ENCODE measurements at regions not wholly inside any gene's neighbourhood (a gene's known extent, or its start where the extent isn't known, plus 50 kb on each side); places are given as distances from the start of the nearest gene placed in this dataset.

- H3K9ac ChIP-seq (ENCODE audit: low read depth, low read length), result no peak overlapping the region
- H3K36me3 ChIP-seq (ENCODE audit: insufficient read depth, low read depth, low read length), result no peaks in the 10 kb centered on the region
- no peak overlapping the region for H3K27ac ChIP-seq (ENCODE audit: low read length)
- no peaks in the 10 kb centered on the region for H3K4me1 ChIP-seq (ENCODE audit: insufficient read depth, low read length)
- peaks cover 48% of the 10 kb centered on the region for H3K9me3 ChIP-seq (ENCODE audit: insufficient read depth, low read depth, low read length)
- no peaks in the 10 kb centered on the region; the same call in 1 of the 2 replicates for H3K27me3 ChIP-seq (ENCODE audit: insufficient read depth, low read length)
- no peak overlapping the region for H3K4me3 ChIP-seq (ENCODE audit: low read length)
Measured at GRCh38 chr6:170000071-170000843, 248.8 kb downstream of the ERMARD start.

DNA sequence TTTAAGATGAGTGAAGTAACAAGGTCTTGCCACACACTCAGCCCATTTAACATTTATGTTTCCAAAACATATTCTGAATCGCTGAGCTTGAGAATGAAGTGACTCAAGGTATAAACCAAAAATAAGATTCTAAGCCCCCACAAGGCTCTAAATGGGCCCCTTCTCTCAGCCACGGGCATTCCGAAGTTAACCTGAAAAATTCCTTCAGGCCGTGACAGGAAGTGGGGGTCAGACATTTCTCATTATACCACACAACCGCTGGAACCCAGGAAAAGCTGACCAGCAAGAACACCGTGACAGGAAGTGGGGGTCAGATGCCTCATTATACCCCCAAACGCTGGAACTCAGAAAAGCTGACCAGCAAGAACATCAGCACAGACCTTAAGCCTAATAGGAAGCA lies 247.9 kb downstream of the ERMARD start:
- peaks cover 39% of the 10 kb centered on the region for H3K9me3 ChIP-seq (ENCODE audit: insufficient read depth, low read depth, low read length)
- no peaks in the 10 kb centered on the region for H3K27me3 ChIP-seq (ENCODE audit: insufficient read depth, low read length)
- H3K9ac ChIP-seq (ENCODE audit: low read depth, low read length), result no peak overlapping the region
- no peaks in the 10 kb centered on the region for H3K4me1 ChIP-seq (ENCODE audit: insufficient read depth, low read length)
- no peak overlapping the region for H3K4me3 ChIP-seq (ENCODE audit: low read length)
- H3K27ac ChIP-seq (ENCODE audit: low read length), result no peak overlapping the region
- H3K36me3 ChIP-seq (ENCODE audit: insufficient read depth, low read depth, low read length), result no peaks in the 10 kb centered on the region

DNA sequence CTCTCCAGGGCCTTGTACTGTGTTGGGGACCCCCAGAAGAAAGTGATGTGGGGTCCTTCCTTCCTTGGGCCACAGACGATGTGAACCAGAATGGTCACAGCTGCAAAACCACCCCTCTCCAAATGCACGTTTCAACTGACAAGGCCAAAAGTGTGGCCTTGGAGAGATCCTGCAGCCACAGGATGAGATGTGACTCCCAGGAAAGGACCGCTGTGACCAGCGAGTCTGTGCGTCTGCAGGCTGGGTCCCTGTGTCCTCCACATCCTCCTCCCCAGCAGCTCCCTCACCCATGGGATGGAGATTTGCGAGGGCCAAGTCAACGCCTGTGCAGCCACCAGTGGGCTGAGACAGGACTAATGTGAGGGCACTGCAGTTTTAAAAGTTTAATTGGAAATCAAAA lies 247.0 kb downstream of the ERMARD start:
- Histone ChIP-seq H3K4me1 (ENCODE audit: insufficient read depth, low read length) (no peaks in the 10 kb centered on the region), H3K9ac (ENCODE audit: low read depth, low read length) (no peak overlapping the region), H3K27ac (ENCODE audit: low read length) (no peak overlapping the region), H3K27me3 (ENCODE audit: insufficient read depth, low read length) (no peaks in the 10 kb centered on the region), H3K36me3 (ENCODE audit: insufficient read depth, low read depth, low read length) (no peaks in the 10 kb centered on the region), H3K4me3 (ENCODE audit: low read length) (no peak overlapping the region), H3K9me3 (ENCODE audit: insufficient read depth, low read depth, low read length) (peaks cover 30% of the 10 kb centered on the region)

- Histone ChIP-seq H3K27ac (ENCODE audit: low read length) (no peak overlapping the region), H3K4me1 (ENCODE audit: insufficient read depth, low read length) (no peaks in the 10 kb centered on the region), H3K9ac (ENCODE audit: low read depth, low read length) (no peak overlapping the region), H3K9me3 (ENCODE audit: insufficient read depth, low read depth, low read length) (peaks cover 24% of the 10 kb centered on the region), H3K27me3 (ENCODE audit: insufficient read depth, low read length) (no peaks in the 10 kb centered on the region), H3K36me3 (ENCODE audit: insufficient read depth, low read depth, low read length) (no peaks in the 10 kb centered on the region), H3K4me3 (ENCODE audit: low read length) (no peak overlapping the region)
Measured at GRCh38 chr6:169997930-169998218, 246.5 kb downstream of the ERMARD start.

DNA sequence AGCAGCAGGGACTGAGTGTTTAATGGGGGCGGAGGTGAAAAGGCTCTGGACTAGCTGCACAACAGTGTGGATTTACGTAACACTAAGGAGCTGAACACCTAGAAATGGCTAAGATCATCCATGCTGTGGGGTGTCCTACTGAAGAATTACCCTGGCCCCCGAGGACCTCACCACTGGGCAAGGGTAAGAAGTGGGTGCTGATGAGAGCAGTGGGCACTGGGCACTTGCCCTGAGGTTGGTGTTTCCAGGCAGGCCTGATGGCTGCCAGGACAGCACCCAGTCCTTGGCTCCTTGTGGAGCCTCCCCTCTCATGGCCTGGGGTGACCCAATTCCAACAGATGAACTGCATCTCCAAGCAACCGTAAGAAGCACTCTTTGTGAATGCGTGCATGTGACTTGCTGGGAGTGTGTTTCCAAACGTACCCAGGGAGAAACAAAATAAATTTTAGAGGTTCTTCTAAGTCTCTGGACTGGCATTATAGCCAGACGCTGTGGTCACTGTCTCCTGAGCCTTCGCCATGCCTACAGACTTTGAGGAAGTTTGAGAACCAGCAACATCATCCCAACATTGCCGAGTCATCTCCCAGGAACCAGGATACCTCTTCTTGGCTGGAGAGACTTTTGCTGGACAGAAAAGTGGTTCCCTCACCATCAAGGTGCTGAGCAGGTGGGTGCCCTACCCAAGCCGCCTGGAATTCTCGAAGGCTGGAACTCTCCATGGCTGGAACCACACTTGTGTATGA lies 245.9 kb downstream of the ERMARD start:
- Histone ChIP-seq H3K9me3 (ENCODE audit: insufficient read depth, low read depth, low read length) (peaks cover 20% of the 10 kb centered on the region), H3K4me1 (ENCODE audit: insufficient read depth, low read length) (no peaks in the 10 kb centered on the region), H3K4me3 (ENCODE audit: low read length) (no peak overlapping the region), H3K27ac (ENCODE audit: low read length) (no peak overlapping the region), H3K9ac (ENCODE audit: low read depth, low read length) (no peak overlapping the region), H3K27me3 (ENCODE audit: insufficient read depth, low read length) (no peaks in the 10 kb centered on the region), H3K36me3 (ENCODE audit: insufficient read depth, low read depth, low read length) (no peaks in the 10 kb centered on the region)

DNA sequence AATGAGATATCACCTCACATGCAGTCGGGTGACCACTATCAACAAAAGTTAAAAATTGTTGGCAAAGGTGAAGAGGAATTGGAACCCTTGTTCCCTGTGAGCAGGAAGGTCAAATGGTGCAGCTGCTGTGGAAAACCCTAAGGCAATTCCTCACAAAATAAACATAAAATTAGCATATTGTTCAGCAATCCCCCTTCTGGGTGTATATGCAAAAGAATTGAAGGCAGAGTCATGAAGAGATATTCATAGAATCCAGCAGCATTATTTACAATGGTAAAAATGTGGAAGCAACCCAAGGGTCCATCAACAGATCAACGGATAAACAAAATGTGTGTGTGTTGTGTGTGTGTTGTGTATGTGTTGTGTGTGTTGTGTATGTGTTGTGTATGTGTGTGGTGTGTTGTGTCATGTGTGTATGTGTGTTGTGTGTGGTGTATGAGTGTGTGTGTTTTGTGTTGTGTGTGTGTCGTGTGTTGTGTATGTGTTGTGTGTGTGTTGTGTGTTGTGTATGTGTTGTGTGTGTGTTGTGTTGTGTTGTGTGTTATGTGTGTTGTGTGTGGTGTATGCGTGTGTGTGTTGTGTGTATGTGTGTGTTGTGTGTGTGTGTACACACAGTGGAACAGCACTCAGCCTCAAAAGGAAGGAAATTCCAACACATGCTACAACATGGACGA lies 245.1 kb downstream of the ERMARD start:
- no peaks in the 10 kb centered on the region for H3K36me3 ChIP-seq (ENCODE audit: insufficient read depth, low read depth, low read length)
- no peaks in the 10 kb centered on the region for H3K4me1 ChIP-seq (ENCODE audit: insufficient read depth, low read length)
- H3K9me3 ChIP-seq (ENCODE audit: insufficient read depth, low read depth, low read length), result peaks cover 11% of the 10 kb centered on the region
- no peak overlapping the region for H3K27ac ChIP-seq (ENCODE audit: low read length)
- H3K4me3 ChIP-seq (ENCODE audit: low read length), result no peak overlapping the region
- H3K27me3 ChIP-seq (ENCODE audit: insufficient read depth, low read length), result no peaks in the 10 kb centered on the region
- H3K9ac ChIP-seq (ENCODE audit: low read depth, low read length), result no peak overlapping the region

DNA sequence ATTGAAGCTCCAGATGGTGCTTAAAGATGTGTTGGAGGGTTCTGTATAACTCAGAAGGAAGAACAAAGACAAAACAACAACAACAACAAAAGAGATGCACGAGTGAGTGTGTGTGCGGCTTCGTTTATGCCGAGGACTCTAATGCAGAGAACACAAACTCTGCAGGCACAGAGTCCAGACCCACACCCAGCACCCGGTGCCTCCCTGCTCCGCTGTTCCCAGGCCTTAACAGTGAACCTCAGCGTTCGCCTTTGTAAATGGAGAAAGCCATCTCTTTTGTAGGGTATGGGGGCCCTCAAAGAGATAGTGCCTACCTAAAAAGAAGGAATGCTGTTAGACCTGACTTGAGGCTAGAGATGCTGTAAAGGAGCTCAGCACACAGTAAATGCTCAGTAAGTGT lies 243.3 kb downstream of the ERMARD start:
- Histone ChIP-seq H3K36me3 (ENCODE audit: insufficient read depth, low read depth, low read length) (no peaks in the 10 kb centered on the region), H3K27ac (ENCODE audit: low read length) (no peak overlapping the region), H3K4me1 (ENCODE audit: insufficient read depth, low read length) (no peaks in the 10 kb centered on the region), H3K9me3 (ENCODE audit: insufficient read depth, low read depth, low read length) (no peaks in the 10 kb centered on the region; the same call in 1 of the 2 replicates), H3K4me3 (ENCODE audit: low read length) (no peak overlapping the region), H3K27me3 (ENCODE audit: insufficient read depth, low read length) (no peaks in the 10 kb centered on the region), H3K9ac (ENCODE audit: low read depth, low read length) (no peak overlapping the region)

DNA sequence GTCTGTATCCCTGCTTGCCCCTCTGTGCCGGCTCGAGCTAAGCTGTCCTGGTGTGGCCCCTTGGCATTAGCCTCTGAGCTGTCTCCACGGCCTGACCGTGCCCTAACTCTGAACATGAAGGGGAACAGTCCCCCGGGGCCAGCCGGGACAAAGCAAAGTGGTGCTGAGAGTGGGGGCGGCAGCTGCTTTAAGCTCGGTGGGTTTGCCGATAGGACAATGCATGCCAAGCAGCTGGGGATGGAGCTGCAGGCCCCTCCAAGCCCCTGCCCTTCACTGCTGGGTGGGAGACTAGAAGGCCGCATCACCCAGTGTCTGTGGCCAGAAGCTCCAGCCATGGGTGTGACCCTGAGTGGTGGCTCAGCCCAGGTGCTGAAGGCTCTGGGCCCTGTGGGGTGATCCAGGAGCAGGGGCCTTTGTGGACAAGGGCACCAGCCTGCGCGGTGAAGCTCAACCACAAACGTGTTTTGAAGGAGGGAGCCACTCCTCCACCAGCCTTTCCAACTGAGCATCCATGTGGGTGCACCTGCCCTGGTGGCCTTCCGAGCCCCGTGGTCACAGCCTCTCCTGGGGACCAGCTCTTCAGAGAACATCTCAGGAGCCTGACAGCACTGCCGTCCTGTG lies 242.5 kb downstream of the ERMARD start:
- H3K27me3 ChIP-seq (ENCODE audit: insufficient read depth, low read length), result no peaks in the 10 kb centered on the region
- no peaks in the 10 kb centered on the region for H3K9me3 ChIP-seq (ENCODE audit: insufficient read depth, low read depth, low read length)
- no peak overlapping the region for H3K4me3 ChIP-seq (ENCODE audit: low read length)
- H3K36me3 ChIP-seq (ENCODE audit: insufficient read depth, low read depth, low read length), result no peaks in the 10 kb centered on the region
- no peaks in the 10 kb centered on the region for H3K4me1 ChIP-seq (ENCODE audit: insufficient read depth, low read length)
- H3K9ac ChIP-seq (ENCODE audit: low read depth, low read length), result no peak overlapping the region
- H3K27ac ChIP-seq (ENCODE audit: low read length), result no peak overlapping the region

DNA sequence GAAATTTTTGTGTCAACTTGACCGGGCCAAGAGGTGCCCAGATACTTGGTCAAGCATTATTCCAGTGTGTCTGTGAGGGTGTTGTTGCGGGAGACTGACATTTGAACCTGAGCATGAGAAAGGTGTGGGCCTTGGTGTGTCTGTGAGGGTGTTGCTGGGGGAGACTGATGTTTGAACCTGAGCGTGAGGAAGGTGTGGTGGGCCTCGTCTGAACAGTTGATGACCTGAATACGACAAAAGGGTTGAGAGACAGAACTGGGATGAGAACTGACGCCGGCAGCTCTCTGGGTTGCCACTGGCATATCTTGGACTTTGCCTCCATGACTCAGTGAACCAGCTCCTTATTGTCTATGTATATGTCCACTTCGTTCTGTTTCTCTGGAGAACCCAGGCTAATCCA lies 240.5 kb downstream of the ERMARD start:
- Histone ChIP-seq H3K9me3 (ENCODE audit: insufficient read depth, low read depth, low read length) (no peaks in the 10 kb centered on the region), H3K27me3 (ENCODE audit: insufficient read depth, low read length) (no peaks in the 10 kb centered on the region), H3K9ac (ENCODE audit: low read depth, low read length) (no peak overlapping the region), H3K4me1 (ENCODE audit: insufficient read depth, low read length) (no peaks in the 10 kb centered on the region), H3K27ac (ENCODE audit: low read length) (no peak overlapping the region), H3K36me3 (ENCODE audit: insufficient read depth, low read depth, low read length) (no peaks in the 10 kb centered on the region), H3K4me3 (ENCODE audit: low read length) (no peak overlapping the region)

DNA sequence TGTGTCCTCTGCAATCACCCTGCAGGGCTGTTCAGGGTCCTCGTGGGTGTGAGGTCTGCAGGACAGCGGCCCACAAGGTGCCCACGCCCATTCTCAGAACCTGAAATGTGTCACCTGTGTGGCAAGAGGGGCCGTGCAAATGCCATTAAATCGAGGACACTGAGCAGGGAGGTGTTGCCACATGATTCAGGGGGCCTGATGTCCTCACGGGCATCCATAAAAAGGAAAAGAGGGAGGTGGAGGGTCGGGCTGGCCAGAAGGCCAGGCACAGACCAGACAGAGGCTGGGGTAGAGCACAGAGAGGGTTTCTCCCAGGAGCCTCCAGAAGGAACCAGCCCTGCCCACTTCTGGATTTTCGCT lies 239.6 kb downstream of the ERMARD start:
- Histone ChIP-seq H3K27ac (ENCODE audit: low read length) (no peak overlapping the region), H3K36me3 (ENCODE audit: insufficient read depth, low read depth, low read length) (no peaks in the 10 kb centered on the region), H3K4me1 (ENCODE audit: insufficient read depth, low read length) (no peaks in the 10 kb centered on the region), H3K27me3 (ENCODE audit: insufficient read depth, low read length) (no peaks in the 10 kb centered on the region), H3K4me3 (ENCODE audit: low read length) (no peak overlapping the region), H3K9ac (ENCODE audit: low read depth, low read length) (no peak overlapping the region), H3K9me3 (ENCODE audit: insufficient read depth, low read depth, low read length) (no peaks in the 10 kb centered on the region)

GRCh38 chr6:169990095-169991030 lies 238.9 kb downstream of the ERMARD start:
- H3K36me3 ChIP-seq (ENCODE audit: insufficient read depth, low read depth, low read length), result no peaks in the 10 kb centered on the region
- H3K27me3 ChIP-seq (ENCODE audit: insufficient read depth, low read length), result no peaks in the 10 kb centered on the region
- H3K4me3 ChIP-seq (ENCODE audit: low read length), result no peak overlapping the region
- no peaks in the 10 kb centered on the region for H3K9me3 ChIP-seq (ENCODE audit: insufficient read depth, low read depth, low read length)
- H3K27ac ChIP-seq (ENCODE audit: low read length), result no peak overlapping the region
- no peaks in the 10 kb centered on the region for H3K4me1 ChIP-seq (ENCODE audit: insufficient read depth, low read length)
- no peak overlapping the region for H3K9ac ChIP-seq (ENCODE audit: low read depth, low read length)

Measured in iPS-20b (cell line).